GM12878 (cell line): ENCODE measurements at regions not wholly inside any gene's neighbourhood (a gene's known extent, or its start where the extent isn't known, plus 50 kb on each side); places are given as distances from the start of the nearest gene placed in this dataset.

Source experiments
- ATAC-seq: fragments of 200-7000 bp; cut with Tn5 transposase; 3 replicates; pipeline ENCODE4 v1.9.1; 2020; ENCODE audit warnings: mild to moderate bottlenecking, moderate library complexity
- BruUV-seq: library from RNA; stranded (reverse); fragments of 400-500 nt; replicated peaks from 2 replicates; lab custom pipeline; 2021; lab: Mats Ljungman, UMichigan
- CTCF ChIA-PET: fragments of 300-600 bp; sonication (Branson Sonifier 250); formaldehyde crosslinking; extraction: SDS; loops from one replicate; lab custom pipeline; 2021; ENCODE audit warnings: inconsistent platforms; lab: Yijun Ruan, JAX
- POLR2A ChIA-PET: fragments of 350-600 bp; formaldehyde crosslinking; extraction: SDS; loops from one replicate; lab custom pipeline; 2021; ENCODE audit warnings: inconsistent platforms; lab: Charles Lee
- RAD21 ChIA-PET: fragments of 300-600 bp; sonication (Branson Sonifier 250); formaldehyde crosslinking; loops from one replicate; lab custom pipeline; 2023; ENCODE audit warnings: antibody characterized with exemption; ENCODE audit not compliant: unreplicated experiment; lab: Charles Lee
- SMC1A ChIA-PET: fragments of 300-600 bp; sonication (Branson Sonifier 250); formaldehyde crosslinking; loops from one replicate; lab custom pipeline; 2023; ENCODE audit not compliant: unreplicated experiment, uncharacterized antibody; lab: Charles Lee
- DNase-seq: peaks from one replicate; pipeline ENCODE4 v3.0.0-alpha.2; 2011; ENCODE audit warnings: low read depth, low spot score
- FAIRE-seq: peaks from 3 replicates; lab custom pipeline; 2011; peaks lifted over from hg19 to GRCh38; lab: Jason Lieb, UNC
- H2AFZ ChIP-seq: 2 replicates; pipeline ENCODE4 v1.6.0; 2011; ENCODE audit warnings: low read depth, low read length, control low read depth; ENCODE audit not compliant: control insufficient read depth
- H3K27ac ChIP-seq: 2 replicates; pipeline ENCODE4 v1.5.1; 2011; ENCODE audit warnings: control low read depth; ENCODE audit not compliant: control insufficient read depth, insufficient read depth
- H3K27me3 ChIP-seq, 2 experiments: replicated peaks in 1 of 2; 2 replicates each; pipeline versions ENCODE4 v1.6.0 to v1.6.1; 2011; ENCODE audit warnings: low read length in 1 of 2; ENCODE audit not compliant: control insufficient read depth in 2 of 2, insufficient read depth in 2 of 2
- H3K36me3 ChIP-seq, 2 experiments: 2 replicates each; pipeline ENCODE4 v1.5.1; 2011; ENCODE audit warnings: low read length in 1 of 2; ENCODE audit not compliant: control insufficient read depth in 2 of 2, insufficient read depth in 2 of 2
- H3K4me1 ChIP-seq: 2 replicates; pipeline ENCODE4 v1.6.1; 2011; ENCODE audit warnings: mild to moderate bottlenecking, low read length, moderate library complexity, mixed read lengths; ENCODE audit not compliant: control insufficient read depth, insufficient read depth
- H3K4me2 ChIP-seq: 2 replicates; pipeline ENCODE4 v1.6.0; 2011; ENCODE audit warnings: control low read depth; ENCODE audit not compliant: control insufficient read depth, insufficient read depth
- H3K4me3 ChIP-seq: fragments of 200-600 bp; sonication (generic); 2 replicates; pipeline ENCODE4 v1.5.1; 2016
- H3K79me2 ChIP-seq: 2 replicates; pipeline ENCODE4 v1.6.0; 2011; ENCODE audit warnings: low read length; ENCODE audit not compliant: control insufficient read depth, insufficient read depth
- H3K9ac ChIP-seq: 2 replicates; pipeline ENCODE4 v1.8.0; 2011; ENCODE audit warnings: low read length, control low read depth, mixed read lengths; ENCODE audit not compliant: control insufficient read depth, insufficient read depth
- H3K9me3 ChIP-seq: replicated peaks from 3 replicates; pipeline ENCODE4 v1.5.1; 2011; ENCODE audit warnings: mild to moderate bottlenecking, low read length; ENCODE audit not compliant: control insufficient read depth, insufficient read depth
- H4K20me1 ChIP-seq: 2 replicates; pipeline ENCODE4 v1.6.0; 2011; ENCODE audit not compliant: control insufficient read depth, insufficient read depth
- ATF3 ChIP-seq: IDR thresholded peaks from 2 replicates; pipeline ENCODE4 v1.6.1; 2011; ENCODE audit warnings: low read depth, mild to moderate bottlenecking, low read length, moderate library complexity, borderline replicate concordance; ENCODE audit errors: extremely low read depth
- BRCA1 ChIP-seq: IDR thresholded peaks from 2 replicates; pipeline ENCODE4 v1.6.1; 2011; ENCODE audit warnings: low read depth, low read length, improper control_type of control experiment
- CHD2 ChIP-seq: IDR thresholded peaks from 2 replicates; pipeline ENCODE4 v1.6.1; 2011; ENCODE audit warnings: low read depth, low read length, improper control_type of control experiment, borderline replicate concordance
- EGR1 ChIP-seq, 2 experiments: IDR thresholded peaks; 1 replicate in 1 of 2; 2 replicates in 1 of 2; pipeline ENCODE4 v1.6.1; 2011 to 2012; ENCODE audit warnings: low read depth in 2 of 2, low read length in 2 of 2, borderline replicate concordance in 1 of 2, mild to moderate bottlenecking in 1 of 2, moderate library complexity in 1 of 2
- EP300 ChIP-seq, 2 experiments: fragments of 150-350 bp in 1 of 2; IDR thresholded peaks; 2 replicates each; pipeline ENCODE4 v1.6.1; 2011 to 2012; ENCODE audit warnings: low read depth in 2 of 2, low read length in 2 of 2, borderline replicate concordance in 1 of 2, improper control_type of control experiment in 1 of 2, inconsistent platforms in 1 of 2; ENCODE audit not compliant: control insufficient read depth in 1 of 2
- MXI1 ChIP-seq: fragments of 150-350 bp; IDR thresholded peaks from 2 replicates; pipeline ENCODE4 v1.6.1; 2011; ENCODE audit warnings: low read depth, mild to moderate bottlenecking, inconsistent platforms, low read length, improper control_type of control experiment
- NFYA ChIP-seq: IDR thresholded peaks from 2 replicates; pipeline ENCODE4 v1.6.1; 2011; ENCODE audit warnings: low read depth, mild to moderate bottlenecking, low read length, improper control_type of control experiment, borderline replicate concordance
- RAD21 ChIP-seq: IDR thresholded peaks from 2 replicates; pipeline ENCODE4 v1.6.1; 2011; ENCODE audit warnings: mild to moderate bottlenecking, low read depth, low read length, moderate library complexity; ENCODE audit not compliant: insufficient read depth
- TCF3 ChIP-seq: IDR thresholded peaks from 2 replicates; pipeline ENCODE4 v1.6.1; 2012; ENCODE audit warnings: low read depth, mild to moderate bottlenecking, low read length, borderline replicate concordance; ENCODE audit not compliant: insufficient read depth
- ZBED1 ChIP-seq: IDR thresholded peaks from 2 replicates; pipeline ENCODE4 v1.6.1; 2016; ENCODE audit warnings: borderline replicate concordance
- ZNF207 ChIP-seq: fragments of 450-650 bp; IDR thresholded peaks from 2 replicates; pipeline ENCODE4 v1.6.1; 2014; ENCODE audit warnings: antibody characterized with exemption, mild to moderate bottlenecking, borderline replicate concordance
- WGBS: methylation state at CpG from one replicate; pipeline ENCODE4 v1.1.6; 2016; ENCODE audit warnings: low lambda C conversion rate; ENCODE audit not compliant: insufficient replicate concordance, insufficient coverage; ENCODE audit errors: missing lambda C conversion rate; 5-methylcytosine and 5-hydroxymethylcytosine counted together
- in situ Hi-C: fragments of 300-500 bp; cut with MboI; formaldehyde crosslinking; loops from 9 replicates; pipeline ENCODE4 v1.14.3; 2018; ENCODE audit warnings: mixed read lengths
- intact Hi-C: fragments of 100-400 bp; cut with micrococcal nuclease; formaldehyde crosslinking; loops from one replicate; pipeline ENCODE4 v1.14.2; 2022; ENCODE audit not compliant: unreplicated experiment
- TF ChIP-seq, protein P1 (sequence below): fragments of 450-650 bp; formaldehyde crosslinking; IDR thresholded peaks from 2 replicates; pipeline ENCODE4 v1.4.0; 2020; ENCODE audit warnings: mild to moderate bottlenecking, moderate library complexity
- TF ChIP-seq, protein P2 (sequence below): IDR thresholded peaks from 2 replicates; pipeline ENCODE4 v1.6.1; 2011; ENCODE audit warnings: mild to moderate bottlenecking, low read depth, low read length, moderate library complexity; ENCODE audit not compliant: insufficient replicate concordance

DNA sequence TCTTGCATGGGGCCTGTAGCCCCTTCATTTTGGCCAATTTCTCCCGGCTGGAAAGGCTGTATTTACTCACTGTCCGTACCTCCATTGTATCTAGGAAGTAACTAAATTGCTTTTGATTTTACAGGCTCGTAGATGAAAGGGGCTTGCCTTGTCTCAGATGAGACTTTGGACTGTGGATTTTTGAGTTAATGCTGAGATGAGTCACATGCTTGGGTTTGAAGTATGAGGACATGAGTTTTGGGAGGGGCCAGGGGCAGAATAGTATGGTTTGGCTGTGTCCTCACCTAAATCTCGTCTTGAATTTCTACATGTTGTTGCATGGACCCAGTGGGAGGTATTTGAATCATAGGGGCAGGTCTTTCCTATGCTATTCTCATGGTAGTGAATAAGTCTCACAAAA, 407.6 kb upstream of the NDST3 start:
- ATAC-seq (no peak), DNase-seq (no peak), FAIRE-seq (no peak)
- H3K27me3 ChIP-seq: no peaks in the 10 kb centered on the region
- H3K9me3 ChIP-seq: no peaks in the 10 kb centered on the region
- H3K4me1 ChIP-seq: no peaks in the 10 kb centered on the region
- H4K20me1 ChIP-seq: no peaks in the 10 kb centered on the region
- no peaks in the 10 kb centered on the region for H3K36me3 ChIP-seq
- H3K4me2 ChIP-seq: no peak overlapping the region
- RAD21 ChIA-PET: no interaction called here
- POLR2A ChIA-PET: no interaction called here
- BruUV-seq: no TSS peak
- intact Hi-C loops (no loop called here), in situ Hi-C loops (no loop called here)
- 4% methylated on average over 4 of the region's 4 CpGs for WGBS
- CTCF ChIA-PET: no interaction called here
- SMC1A ChIA-PET: no interaction called here
- H2AFZ ChIP-seq: no peak overlapping the region
- no peak overlapping the region for H3K4me3 ChIP-seq
- TF ChIP-seq ATF3: no peak
- TF ChIP-seq BRCA1: no peak
- TF ChIP-seq MXI1: no peak
- H3K27ac ChIP-seq: no peak overlapping the region
- H3K79me2 ChIP-seq: no peaks in the 10 kb centered on the region
- no peak overlapping the region for H3K9ac ChIP-seq

GRCh38 chr4:117634716-117635115, 399.6 kb upstream of the NDST3 start:
- H3K27me3 ChIP-seq: no peaks in the 10 kb centered on the region
- no peak overlapping the region for H3K27ac ChIP-seq
- no peak overlapping the region for H3K4me2 ChIP-seq
- SMC1A ChIA-PET: no interaction called here
- in situ Hi-C loops: no loop called here
- no peaks in the 10 kb centered on the region for H3K9me3 ChIP-seq
- no peaks in the 10 kb centered on the region for H3K4me1 ChIP-seq
- no peaks in the 10 kb centered on the region for H3K79me2 ChIP-seq
- BruUV-seq: no TSS peak
- intact Hi-C loops: no loop called here
- H4K20me1 ChIP-seq: no peaks in the 10 kb centered on the region
- POLR2A ChIA-PET: no interaction called here
- RAD21 ChIA-PET: no interaction called here
- DNase-seq (no peak), FAIRE-seq (no peak), ATAC-seq (no peak)
- WGBS: 0% methylated on average over 1 of the region's 1 CpG
- no peak overlapping the region for H2AFZ ChIP-seq
- no peak overlapping the region for H3K9ac ChIP-seq
- H3K4me3 ChIP-seq: no peak overlapping the region
- H3K36me3 ChIP-seq: no peaks in the 10 kb centered on the region
- CTCF ChIA-PET: no interaction called here
- no peak for TF ChIP-seq RAD21
- no peak for TF ChIP-seq ZBED1
- no peak for TF ChIP-seq CHD2
- no peak for TF ChIP-seq NFYA
- no peak for TF ChIP-seq EP300 (IDR thresholded peaks at IDR 0.05; ENCODE audit: borderline replicate concordance in 1 of 2, control insufficient read depth in 1 of 2, low read depth in 2 of 2, low read length in 2 of 2)
- no peak for TF ChIP-seq ZNF207
- TF ChIP-seq, protein P1, sequence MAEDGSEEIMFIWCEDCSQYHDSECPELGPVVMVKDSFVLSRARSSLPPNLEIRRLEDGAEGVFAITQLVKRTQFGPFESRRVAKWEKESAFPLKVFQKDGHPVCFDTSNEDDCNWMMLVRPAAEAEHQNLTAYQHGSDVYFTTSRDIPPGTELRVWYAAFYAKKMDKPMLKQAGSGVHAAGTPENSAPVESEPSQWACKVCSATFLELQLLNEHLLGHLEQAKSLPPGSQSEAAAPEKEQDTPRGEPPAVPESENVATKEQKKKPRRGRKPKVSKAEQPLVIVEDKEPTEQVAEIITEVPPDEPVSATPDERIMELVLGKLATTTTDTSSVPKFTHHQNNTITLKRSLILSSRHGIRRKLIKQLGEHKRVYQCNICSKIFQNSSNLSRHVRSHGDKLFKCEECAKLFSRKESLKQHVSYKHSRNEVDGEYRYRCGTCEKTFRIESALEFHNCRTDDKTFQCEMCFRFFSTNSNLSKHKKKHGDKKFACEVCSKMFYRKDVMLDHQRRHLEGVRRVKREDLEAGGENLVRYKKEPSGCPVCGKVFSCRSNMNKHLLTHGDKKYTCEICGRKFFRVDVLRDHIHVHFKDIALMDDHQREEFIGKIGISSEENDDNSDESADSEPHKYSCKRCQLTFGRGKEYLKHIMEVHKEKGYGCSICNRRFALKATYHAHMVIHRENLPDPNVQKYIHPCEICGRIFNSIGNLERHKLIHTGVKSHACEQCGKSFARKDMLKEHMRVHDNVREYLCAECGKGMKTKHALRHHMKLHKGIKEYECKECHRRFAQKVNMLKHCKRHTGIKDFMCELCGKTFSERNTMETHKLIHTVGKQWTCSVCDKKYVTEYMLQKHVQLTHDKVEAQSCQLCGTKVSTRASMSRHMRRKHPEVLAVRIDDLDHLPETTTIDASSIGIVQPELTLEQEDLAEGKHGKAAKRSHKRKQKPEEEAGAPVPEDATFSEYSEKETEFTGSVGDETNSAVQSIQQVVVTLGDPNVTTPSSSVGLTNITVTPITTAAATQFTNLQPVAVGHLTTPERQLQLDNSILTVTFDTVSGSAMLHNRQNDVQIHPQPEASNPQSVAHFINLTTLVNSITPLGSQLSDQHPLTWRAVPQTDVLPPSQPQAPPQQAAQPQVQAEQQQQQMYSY (CRISPR knock-in tag): no peak
- TF ChIP-seq, protein P2, sequence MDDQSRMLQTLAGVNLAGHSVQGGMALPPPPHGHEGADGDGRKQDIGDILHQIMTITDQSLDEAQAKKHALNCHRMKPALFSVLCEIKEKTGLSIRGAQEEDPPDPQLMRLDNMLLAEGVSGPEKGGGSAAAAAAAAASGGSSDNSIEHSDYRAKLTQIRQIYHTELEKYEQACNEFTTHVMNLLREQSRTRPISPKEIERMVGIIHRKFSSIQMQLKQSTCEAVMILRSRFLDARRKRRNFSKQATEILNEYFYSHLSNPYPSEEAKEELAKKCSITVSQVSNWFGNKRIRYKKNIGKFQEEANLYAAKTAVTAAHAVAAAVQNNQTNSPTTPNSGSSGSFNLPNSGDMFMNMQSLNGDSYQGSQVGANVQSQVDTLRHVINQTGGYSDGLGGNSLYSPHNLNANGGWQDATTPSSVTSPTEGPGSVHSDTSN: no peak
- TF ChIP-seq EGR1 (IDR thresholded peaks at IDR 0.05; ENCODE audit: borderline replicate concordance in 1 of 2, low read depth in 2 of 2, low read length in 2 of 2): no peak
- TF ChIP-seq TCF3: no peak
